OCI-LY7 (cell line): ENCODE measurements at regions not wholly inside any gene's neighbourhood (a gene's known extent, or its start where the extent isn't known, plus 50 kb on each side); places are given as distances from the start of the nearest gene placed in this dataset.

ENCODE experiments used
- EZH2phosphoT487 ChIP-seq: fragments of 200-600 bp; sonication (generic); IDR thresholded peaks from 2 replicates; pipeline ENCODE4 v1.6.1; 2018; ENCODE audit warnings: low read depth, borderline replicate concordance, mild to moderate bottlenecking, mixed run types, antibody characterized with exemption, low read length, moderate library complexity, mixed read lengths
- TF ChIP-seq, protein P1 (sequence below): fragments of 200-600 bp; sonication (generic); conservative IDR thresholded peaks from 2 replicates; pipeline ENCODE4 v1.5.1; 2014; ENCODE audit warnings: mild to moderate bottlenecking, antibody characterized with exemption, low read length, moderate library complexity, mixed read lengths

DNA sequence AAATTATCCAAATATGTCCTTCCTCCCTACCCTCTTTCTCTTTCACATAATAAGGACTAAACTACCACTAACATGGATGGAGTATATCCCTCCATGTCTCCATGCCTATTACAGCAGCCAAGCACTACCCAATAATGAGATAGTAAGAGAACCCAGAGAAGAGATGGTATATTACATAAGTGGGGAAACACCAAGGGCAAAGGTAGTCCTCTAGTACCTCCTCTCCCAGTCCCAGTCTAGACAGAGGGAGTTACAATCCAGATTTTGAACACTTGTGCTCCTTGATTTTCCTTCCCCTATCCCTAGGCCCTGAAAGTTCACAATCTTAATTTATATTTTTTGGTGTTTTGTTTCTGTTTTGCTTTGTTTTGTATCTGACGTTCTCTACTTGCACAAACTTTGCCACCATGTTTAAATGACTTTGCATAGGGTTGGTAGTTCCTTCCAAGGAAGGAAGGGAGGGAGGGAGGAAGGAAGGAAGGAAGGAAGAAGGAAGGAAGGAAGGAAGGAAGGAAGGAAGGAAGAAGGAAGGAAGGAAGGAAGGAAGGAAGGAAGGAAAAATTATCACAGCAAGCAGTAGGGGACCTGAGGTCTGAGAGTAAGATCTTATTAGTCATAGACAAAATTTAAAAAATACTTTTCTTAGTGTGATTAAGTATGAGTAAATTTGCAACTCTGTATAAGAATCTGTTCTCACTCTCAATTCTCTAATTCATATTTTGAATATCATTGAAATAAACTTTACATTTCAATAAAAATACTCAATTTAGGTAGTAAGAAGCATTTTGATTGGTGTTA lies 521.9 kb downstream of the PTPRC start:
- no peak for TF ChIP-seq EZH2phosphoT487
- TF ChIP-seq, protein P1, sequence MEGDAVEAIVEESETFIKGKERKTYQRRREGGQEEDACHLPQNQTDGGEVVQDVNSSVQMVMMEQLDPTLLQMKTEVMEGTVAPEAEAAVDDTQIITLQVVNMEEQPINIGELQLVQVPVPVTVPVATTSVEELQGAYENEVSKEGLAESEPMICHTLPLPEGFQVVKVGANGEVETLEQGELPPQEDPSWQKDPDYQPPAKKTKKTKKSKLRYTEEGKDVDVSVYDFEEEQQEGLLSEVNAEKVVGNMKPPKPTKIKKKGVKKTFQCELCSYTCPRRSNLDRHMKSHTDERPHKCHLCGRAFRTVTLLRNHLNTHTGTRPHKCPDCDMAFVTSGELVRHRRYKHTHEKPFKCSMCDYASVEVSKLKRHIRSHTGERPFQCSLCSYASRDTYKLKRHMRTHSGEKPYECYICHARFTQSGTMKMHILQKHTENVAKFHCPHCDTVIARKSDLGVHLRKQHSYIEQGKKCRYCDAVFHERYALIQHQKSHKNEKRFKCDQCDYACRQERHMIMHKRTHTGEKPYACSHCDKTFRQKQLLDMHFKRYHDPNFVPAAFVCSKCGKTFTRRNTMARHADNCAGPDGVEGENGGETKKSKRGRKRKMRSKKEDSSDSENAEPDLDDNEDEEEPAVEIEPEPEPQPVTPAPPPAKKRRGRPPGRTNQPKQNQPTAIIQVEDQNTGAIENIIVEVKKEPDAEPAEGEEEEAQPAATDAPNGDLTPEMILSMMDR: no peak
